ENCODE measurements at regions not wholly inside any gene's neighbourhood (a gene's known extent, or its start where the extent isn't known, plus 50 kb on each side); places are given as distances from the start of the nearest gene placed in this dataset.

DNA sequence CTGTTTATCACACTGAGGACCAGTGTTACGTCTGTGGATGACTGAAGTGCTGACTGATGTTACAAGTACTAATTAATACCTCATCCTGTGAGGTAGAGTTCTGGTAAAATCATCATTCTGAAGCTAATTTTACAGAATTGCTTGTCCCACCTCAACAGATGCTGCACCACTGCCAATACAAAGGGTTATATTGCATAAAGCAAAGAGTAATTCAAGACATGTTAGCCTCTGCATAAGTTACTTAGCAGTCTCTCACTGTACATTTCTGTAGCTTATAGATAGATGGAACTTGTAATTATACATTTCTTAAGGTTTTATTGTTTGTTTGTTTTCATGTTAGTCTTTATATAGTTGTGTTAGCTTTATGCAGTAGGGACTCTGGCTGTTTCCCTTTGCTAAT, 513.6 kb downstream of the ANXA1 start:
- H3K4me1 Mint-ChIP-seq = no peaks in the 10 kb centered on the region
- H3K27me3 Mint-ChIP-seq (ENCODE audit: low read depth in 3 of 3) = no peaks in the 10 kb centered on the region
- Histone ChIP-seq H3K4me1 (ENCODE audit: control insufficient read depth in 1 of 2, insufficient read depth in 2 of 2, low read length in 2 of 2) (no peaks in the 10 kb centered on the region), H3K79me2 (ENCODE audit: insufficient read depth, low read length) (no peaks in the 10 kb centered on the region), H3K4me2 (replicated peaks; ENCODE audit: extremely low read depth, low read length, poor library complexity, severe bottlenecking) (no peak overlapping the region), H2AFZ (ENCODE audit: insufficient read depth, low read depth, low read length, poor library complexity, severe bottlenecking) (no peak overlapping the region), H3K4me3 (replicated peaks in 1 of 3; ENCODE audit: low read depth in 2 of 3, low read length in 3 of 3) (no peak overlapping the region), H3K27me3 (ENCODE audit: control insufficient read depth in 2 of 2, insufficient read depth in 2 of 2, low read length in 2 of 2) (no peaks in the 10 kb centered on the region), H3K9me3 (replicated peaks in 1 of 2; ENCODE audit: control insufficient read depth in 1 of 2, insufficient read depth in 1 of 2, low read length in 2 of 2) (no peaks in the 10 kb centered on the region), H3K9ac (ENCODE audit: insufficient read depth, low read length, poor library complexity, severe bottlenecking) (no peak overlapping the region), H4K20me1 (ENCODE audit: insufficient read depth, low read length) (no peaks in the 10 kb centered on the region), H3K36me3 (replicated peaks in 1 of 2; ENCODE audit: control insufficient read depth in 1 of 2, insufficient read depth in 2 of 2, low read length in 2 of 2) (no peaks in the 10 kb centered on the region), H3K27ac (ENCODE audit: low read depth in 1 of 2, low read length in 2 of 2) (no peak overlapping the region)
- WGBS (ENCODE audit: insufficient coverage) = no CpG with 5 or more reads among the region's 1 CpG
- no peak for DNase-seq
- H3K36me3 Mint-ChIP-seq = no peaks in the 10 kb centered on the region
- TF ChIP-seq, protein P1, sequence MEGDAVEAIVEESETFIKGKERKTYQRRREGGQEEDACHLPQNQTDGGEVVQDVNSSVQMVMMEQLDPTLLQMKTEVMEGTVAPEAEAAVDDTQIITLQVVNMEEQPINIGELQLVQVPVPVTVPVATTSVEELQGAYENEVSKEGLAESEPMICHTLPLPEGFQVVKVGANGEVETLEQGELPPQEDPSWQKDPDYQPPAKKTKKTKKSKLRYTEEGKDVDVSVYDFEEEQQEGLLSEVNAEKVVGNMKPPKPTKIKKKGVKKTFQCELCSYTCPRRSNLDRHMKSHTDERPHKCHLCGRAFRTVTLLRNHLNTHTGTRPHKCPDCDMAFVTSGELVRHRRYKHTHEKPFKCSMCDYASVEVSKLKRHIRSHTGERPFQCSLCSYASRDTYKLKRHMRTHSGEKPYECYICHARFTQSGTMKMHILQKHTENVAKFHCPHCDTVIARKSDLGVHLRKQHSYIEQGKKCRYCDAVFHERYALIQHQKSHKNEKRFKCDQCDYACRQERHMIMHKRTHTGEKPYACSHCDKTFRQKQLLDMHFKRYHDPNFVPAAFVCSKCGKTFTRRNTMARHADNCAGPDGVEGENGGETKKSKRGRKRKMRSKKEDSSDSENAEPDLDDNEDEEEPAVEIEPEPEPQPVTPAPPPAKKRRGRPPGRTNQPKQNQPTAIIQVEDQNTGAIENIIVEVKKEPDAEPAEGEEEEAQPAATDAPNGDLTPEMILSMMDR (IDR thresholded peaks at IDR 0.05) = no peak
- intact Hi-C loops (cut with micrococcal nuclease) = no loop called here
- no peak overlapping the region for H3K27ac Mint-ChIP-seq
- peaks cover 0 to 2% (median 0%) of the 10 kb centered on the region in 7 donors for H3K9me3 Mint-ChIP-seq
- H3K4me3 Mint-ChIP-seq = no peak overlapping the region

DNA sequence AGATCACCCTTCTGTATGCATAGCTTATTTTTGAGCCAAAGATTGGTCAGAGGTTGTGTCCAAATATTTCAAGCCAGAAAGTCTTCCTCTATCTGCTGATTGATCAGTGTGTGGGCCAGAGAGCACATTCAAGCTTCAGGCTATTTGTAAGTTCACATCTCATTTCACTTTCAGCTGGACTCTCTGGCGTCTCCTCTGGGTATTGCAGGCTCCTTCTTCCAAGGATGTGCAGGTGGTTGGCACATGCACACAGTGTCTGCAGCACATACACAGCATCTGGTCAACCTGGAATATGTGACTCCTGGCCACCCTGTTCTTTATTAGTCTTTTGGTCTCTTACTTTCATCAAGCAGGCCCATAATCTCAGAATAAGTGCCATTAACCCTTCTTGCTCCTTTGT, 516.1 kb downstream of the ANXA1 start:
- no peak overlapping the region for H3K9ac ChIP-seq (ENCODE audit: insufficient read depth, low read length, poor library complexity, severe bottlenecking)
- DNase-seq = no peak

More for the DNA sequence above, 516.1 kb downstream of the ANXA1 start:
- no peaks in the 10 kb centered on the region for H3K36me3 ChIP-seq (replicated peaks in 1 of 2; ENCODE audit: control insufficient read depth in 1 of 2, insufficient read depth in 2 of 2, low read length in 2 of 2)
- H3K27ac ChIP-seq (ENCODE audit: low read depth in 1 of 2, low read length in 2 of 2) = no peak overlapping the region
- no peaks in the 10 kb centered on the region for H3K36me3 Mint-ChIP-seq
- H3K27ac Mint-ChIP-seq = no peak overlapping the region
- no peak overlapping the region for H3K4me3 Mint-ChIP-seq
- WGBS (ENCODE audit: insufficient coverage) = 100% methylated on average over 1 of the region's 1 CpG
- no peaks in the 10 kb centered on the region for H3K4me1 ChIP-seq (ENCODE audit: control insufficient read depth in 1 of 2, insufficient read depth in 2 of 2, low read length in 2 of 2)
- no peaks in the 10 kb centered on the region for H3K27me3 ChIP-seq (ENCODE audit: control insufficient read depth in 2 of 2, insufficient read depth in 2 of 2, low read length in 2 of 2)
- H3K9me3 ChIP-seq (replicated peaks in 1 of 2; ENCODE audit: control insufficient read depth in 1 of 2, insufficient read depth in 1 of 2, low read length in 2 of 2) = no peaks in the 10 kb centered on the region
- no peaks in the 10 kb centered on the region for H4K20me1 ChIP-seq (ENCODE audit: insufficient read depth, low read length)
- TF ChIP-seq, protein P1 (IDR thresholded peaks at IDR 0.05) = no peak
- H3K4me1 Mint-ChIP-seq = no peaks in the 10 kb centered on the region
- H3K27me3 Mint-ChIP-seq (ENCODE audit: low read depth in 3 of 3) = no peaks in the 10 kb centered on the region
- no peaks in the 10 kb centered on the region for H3K79me2 ChIP-seq (ENCODE audit: insufficient read depth, low read length)
- H3K4me2 ChIP-seq (replicated peaks; ENCODE audit: extremely low read depth, low read length, poor library complexity, severe bottlenecking) = no peak overlapping the region
- intact Hi-C loops (cut with micrococcal nuclease) = no loop called here
- H3K9me3 Mint-ChIP-seq = peaks cover 0 to 2% (median 0%) of the 10 kb centered on the region in 7 donors
- H3K4me3 ChIP-seq (replicated peaks in 1 of 3; ENCODE audit: low read depth in 2 of 3, low read length in 3 of 3) = no peak overlapping the region
- H2AFZ ChIP-seq (ENCODE audit: insufficient read depth, low read depth, low read length, poor library complexity, severe bottlenecking) = no peak overlapping the region

Measured in CD14-positive monocyte (primary cell).